GM12875 (cell line): ENCODE measurements at regions not wholly inside any gene's neighbourhood (a gene's known extent, or its start where the extent isn't known, plus 50 kb on each side); places are given as distances from the start of the nearest gene placed in this dataset.

ENCODE experiments used
- H3K4me3 ChIP-seq: one replicate; pipeline ENCODE4 v1.5.1; 2011; ENCODE audit warnings: low read depth, low read length, control low read depth
- CTCF ChIP-seq: IDR thresholded peaks from 2 replicates; pipeline ENCODE4 v1.5.1; 2011; ENCODE audit warnings: low read depth, mild to moderate bottlenecking, control low read depth, inconsistent platforms, low read length, moderate library complexity, borderline replicate concordance; ENCODE audit not compliant: insufficient read depth

- TF ChIP-seq CTCF: no peak
- H3K4me3 ChIP-seq: no peak overlapping the region
These were observed 135.1 kb upstream of the ATP6AP2 start for GRCh38 chrX:40445691-40446090.

GRCh38 chrX:40444798-40445496, 135.8 kb upstream of the ATP6AP2 start:
- H3K4me3 ChIP-seq: no peak overlapping the region
- TF ChIP-seq CTCF: no peak

DNA sequence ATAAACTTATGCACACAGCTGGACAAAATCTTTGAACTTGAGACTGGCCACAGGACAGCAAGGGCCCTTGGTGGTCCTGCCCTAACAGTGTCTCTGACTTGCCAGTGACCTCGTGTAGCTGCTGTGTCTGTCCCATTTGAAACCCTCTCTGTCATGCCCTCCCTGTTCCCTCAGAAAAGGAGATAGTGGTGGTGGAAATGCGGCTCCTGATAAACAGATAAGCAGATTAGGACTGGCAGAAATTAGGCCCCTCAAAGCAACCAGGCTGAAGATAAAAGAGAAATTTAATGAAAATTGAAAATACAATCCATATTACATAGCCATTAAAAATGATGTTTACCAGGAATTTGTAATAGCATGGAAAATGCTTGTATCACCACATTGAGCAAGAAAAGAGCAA, 136.6 kb upstream of the ATP6AP2 start:
- TF ChIP-seq CTCF: no peak

GRCh38 chrX:40440866-40441265, 139.9 kb upstream of the ATP6AP2 start:
- no peak overlapping the region for H3K4me3 ChIP-seq
- no peak for TF ChIP-seq CTCF

More for the DNA sequence above, 136.6 kb upstream of the ATP6AP2 start:
- no peak overlapping the region for H3K4me3 ChIP-seq

GRCh38 chrX:40439625-40440532, 140.9 kb upstream of the ATP6AP2 start:
- TF ChIP-seq CTCF: no peak
- H3K4me3 ChIP-seq: no peak overlapping the region

GRCh38 chrX:40437348-40437747, 143.4 kb upstream of the ATP6AP2 start:
- H3K4me3 ChIP-seq: no peak overlapping the region

More at GRCh38 chrX:40437348-40437747, 143.4 kb upstream of the ATP6AP2 start:
- TF ChIP-seq CTCF: no peak
